Endothelial cell of umbilical vein (primary cell): ENCODE measurements at regions not wholly inside any gene's neighbourhood (a gene's known extent, or its start where the extent isn't known, plus 50 kb on each side); places are given as distances from the start of the nearest gene placed in this dataset.

Experiments
- EZH2 ChIP-seq: IDR thresholded peaks from 2 replicates; pipeline ENCODE4 v1.6.1; 2012; ENCODE audit warnings: borderline replicate concordance, low read depth, mild to moderate bottlenecking, moderate library complexity, low read length, inconsistent platforms; ENCODE audit not compliant: severe bottlenecking
- FOS ChIP-seq: IDR thresholded peaks from 2 replicates; pipeline ENCODE4 v1.6.1; 2011; ENCODE audit warnings: mild to moderate bottlenecking, low read length, moderate library complexity, borderline replicate concordance; ENCODE audit not compliant: insufficient read depth
- MYC ChIP-seq: IDR thresholded peaks from one replicate; pipeline ENCODE4 v1.6.1; 2011; ENCODE audit warnings: mild to moderate bottlenecking, low read depth, low read length
- POLR2A ChIP-seq: IDR thresholded peaks from 2 replicates; pipeline ENCODE4 v1.6.1; 2012; ENCODE audit warnings: low read depth, mild to moderate bottlenecking, control low read depth, low read length
- POLR2AphosphoS5 ChIP-seq: IDR thresholded peaks from 2 replicates; pipeline ENCODE4 v1.6.1; 2012; ENCODE audit warnings: low read depth, mild to moderate bottlenecking, control low read depth, low read length, moderate library complexity; ENCODE audit not compliant: insufficient read depth
- TF ChIP-seq, protein P1 (sequence below), 2 donors: IDR thresholded peaks; 1 replicate in 1 of 2; 2 replicates in 1 of 2; pipeline ENCODE4 v1.5.1; 2011; ENCODE audit warnings: low read length in 2 of 2, mild to moderate bottlenecking in 2 of 2, moderate library complexity in 2 of 2, control low read depth in 1 of 2, inconsistent platforms in 1 of 2, low read depth in 1 of 2; ENCODE audit not compliant: insufficient read depth in 1 of 2; ENCODE audit errors: extremely low read depth in 1 of 2

- TF ChIP-seq EZH2, result no peak
- TF ChIP-seq POLR2A, result no peak
- TF ChIP-seq, protein P1, sequence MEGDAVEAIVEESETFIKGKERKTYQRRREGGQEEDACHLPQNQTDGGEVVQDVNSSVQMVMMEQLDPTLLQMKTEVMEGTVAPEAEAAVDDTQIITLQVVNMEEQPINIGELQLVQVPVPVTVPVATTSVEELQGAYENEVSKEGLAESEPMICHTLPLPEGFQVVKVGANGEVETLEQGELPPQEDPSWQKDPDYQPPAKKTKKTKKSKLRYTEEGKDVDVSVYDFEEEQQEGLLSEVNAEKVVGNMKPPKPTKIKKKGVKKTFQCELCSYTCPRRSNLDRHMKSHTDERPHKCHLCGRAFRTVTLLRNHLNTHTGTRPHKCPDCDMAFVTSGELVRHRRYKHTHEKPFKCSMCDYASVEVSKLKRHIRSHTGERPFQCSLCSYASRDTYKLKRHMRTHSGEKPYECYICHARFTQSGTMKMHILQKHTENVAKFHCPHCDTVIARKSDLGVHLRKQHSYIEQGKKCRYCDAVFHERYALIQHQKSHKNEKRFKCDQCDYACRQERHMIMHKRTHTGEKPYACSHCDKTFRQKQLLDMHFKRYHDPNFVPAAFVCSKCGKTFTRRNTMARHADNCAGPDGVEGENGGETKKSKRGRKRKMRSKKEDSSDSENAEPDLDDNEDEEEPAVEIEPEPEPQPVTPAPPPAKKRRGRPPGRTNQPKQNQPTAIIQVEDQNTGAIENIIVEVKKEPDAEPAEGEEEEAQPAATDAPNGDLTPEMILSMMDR (IDR thresholded peaks at IDR 0.05; ENCODE audit: extremely low read depth in 1 of 2, insufficient read depth in 1 of 2, low read depth in 1 of 2, low read length in 2 of 2), result no peak
- TF ChIP-seq MYC, result no peak
- no peak for TF ChIP-seq FOS
- no peak for TF ChIP-seq POLR2AphosphoS5
These were observed 232.6 kb downstream of the TBL1XR1 start for GRCh38 chr3:176964661-176965060.
